ENCODE measurements at regions not wholly inside any gene's neighbourhood (a gene's known extent, or its start where the extent isn't known, plus 50 kb on each side); places are given as distances from the start of the nearest gene placed in this dataset.

GRCh38 chr5:26148569-26149107, 889.7 kb downstream of the CDH9 start:
- H3K4me3 ChIP-seq (ENCODE audit: low read depth, low read length): no peak overlapping the region
- no peak for DNase-seq (ENCODE audit: low read depth, low spot score)
- CTCF ChIA-PET: no interaction called here
- POLR2A ChIA-PET: no interaction called here
- TF ChIP-seq, protein P1, sequence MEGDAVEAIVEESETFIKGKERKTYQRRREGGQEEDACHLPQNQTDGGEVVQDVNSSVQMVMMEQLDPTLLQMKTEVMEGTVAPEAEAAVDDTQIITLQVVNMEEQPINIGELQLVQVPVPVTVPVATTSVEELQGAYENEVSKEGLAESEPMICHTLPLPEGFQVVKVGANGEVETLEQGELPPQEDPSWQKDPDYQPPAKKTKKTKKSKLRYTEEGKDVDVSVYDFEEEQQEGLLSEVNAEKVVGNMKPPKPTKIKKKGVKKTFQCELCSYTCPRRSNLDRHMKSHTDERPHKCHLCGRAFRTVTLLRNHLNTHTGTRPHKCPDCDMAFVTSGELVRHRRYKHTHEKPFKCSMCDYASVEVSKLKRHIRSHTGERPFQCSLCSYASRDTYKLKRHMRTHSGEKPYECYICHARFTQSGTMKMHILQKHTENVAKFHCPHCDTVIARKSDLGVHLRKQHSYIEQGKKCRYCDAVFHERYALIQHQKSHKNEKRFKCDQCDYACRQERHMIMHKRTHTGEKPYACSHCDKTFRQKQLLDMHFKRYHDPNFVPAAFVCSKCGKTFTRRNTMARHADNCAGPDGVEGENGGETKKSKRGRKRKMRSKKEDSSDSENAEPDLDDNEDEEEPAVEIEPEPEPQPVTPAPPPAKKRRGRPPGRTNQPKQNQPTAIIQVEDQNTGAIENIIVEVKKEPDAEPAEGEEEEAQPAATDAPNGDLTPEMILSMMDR (IDR thresholded peaks at IDR 0.05; ENCODE audit: insufficient read depth, low read length, missing control alignments): no peak

DNA sequence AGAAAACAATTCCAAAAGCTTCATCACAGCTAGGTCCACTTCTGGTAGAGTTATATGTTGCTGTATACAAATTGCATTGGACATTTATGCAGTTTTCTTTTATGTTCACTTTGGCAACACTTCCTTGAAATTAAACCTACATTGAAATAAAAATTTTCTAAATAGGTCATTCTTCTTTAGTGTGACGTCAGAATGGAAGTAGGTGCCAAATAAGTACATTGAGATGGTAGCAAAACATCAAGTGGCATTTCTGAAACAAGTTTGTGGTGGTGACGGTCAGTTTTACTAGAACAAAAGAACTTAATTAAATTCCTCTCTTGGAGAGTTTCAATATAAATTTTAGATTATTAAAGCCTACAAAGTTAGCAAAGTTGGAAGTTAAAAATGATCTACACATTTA, 895.1 kb downstream of the CDH9 start:
- POLR2A ChIA-PET: no interaction called here
- CTCF ChIA-PET: no interaction called here

GRCh38 chr5:26121338-26121737, 917.0 kb downstream of the CDH9 start:
- TF ChIP-seq, protein P1 (IDR thresholded peaks at IDR 0.05; ENCODE audit: insufficient read depth, low read length, missing control alignments): no peak
- CTCF ChIA-PET: no interaction called here
- POLR2A ChIA-PET: no interaction called here
- H3K4me3 ChIP-seq (ENCODE audit: low read depth, low read length): no peak overlapping the region
- DNase-seq (ENCODE audit: low read depth, low spot score): no peak

More for the DNA sequence above, 895.1 kb downstream of the CDH9 start:
- DNase-seq (ENCODE audit: low read depth, low spot score): no peak
- H3K4me3 ChIP-seq (ENCODE audit: low read depth, low read length): no peak overlapping the region
- TF ChIP-seq, protein P1 (IDR thresholded peaks at IDR 0.05; ENCODE audit: insufficient read depth, low read length, missing control alignments): no peak

GRCh38 chr5:26104175-26104574, 934.2 kb downstream of the CDH9 start:
- POLR2A ChIA-PET: no interaction called here
- TF ChIP-seq, protein P1 (IDR thresholded peaks at IDR 0.05; ENCODE audit: insufficient read depth, low read length, missing control alignments): no peak
- H3K4me3 ChIP-seq (ENCODE audit: low read depth, low read length): no peak overlapping the region
- CTCF ChIA-PET: no interaction called here
- DNase-seq (ENCODE audit: low read depth, low spot score): no peak

DNA sequence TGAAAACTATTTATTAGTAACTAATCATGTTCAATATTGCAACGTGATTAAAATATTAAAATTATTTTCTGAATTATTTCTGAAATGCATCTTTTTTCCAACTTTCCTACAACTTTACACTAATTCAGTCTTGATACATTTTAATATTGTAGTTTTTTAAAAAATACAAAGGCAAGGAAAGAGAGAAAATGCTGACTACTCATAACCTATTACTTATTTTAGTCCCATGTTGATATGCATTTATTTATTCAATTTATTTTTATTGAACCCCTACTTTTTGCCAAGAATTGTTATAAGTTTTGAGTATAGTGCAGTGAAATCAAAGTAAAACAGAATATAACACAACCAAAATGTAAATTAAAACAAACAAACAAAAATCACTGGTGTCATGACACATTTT, 978.2 kb downstream of the CDH9 start:
- no peak for DNase-seq (ENCODE audit: low read depth, low spot score)
- TF ChIP-seq, protein P1 (IDR thresholded peaks at IDR 0.05; ENCODE audit: insufficient read depth, low read length, missing control alignments): no peak
- ChIA-PET CTCF (no interaction called here), POLR2A (no interaction called here)
- no peak overlapping the region for H3K4me3 ChIP-seq (ENCODE audit: low read depth, low read length)

- POLR2A ChIA-PET: no interaction called here
- H3K4me3 ChIP-seq (ENCODE audit: low read depth, low read length): no peak overlapping the region
- CTCF ChIA-PET: no interaction called here
- DNase-seq (ENCODE audit: low read depth, low spot score): no peak
- TF ChIP-seq, protein P1 (IDR thresholded peaks at IDR 0.05; ENCODE audit: insufficient read depth, low read length, missing control alignments): no peak
Observed at GRCh38 chr5:26054594-26054993, 983.8 kb downstream of the CDH9 start.

Data from AG04449 (cell line).